PC-3 (cell line): ENCODE measurements at regions not wholly inside any gene's neighbourhood (a gene's known extent, or its start where the extent isn't known, plus 50 kb on each side); places are given as distances from the start of the nearest gene placed in this dataset.

Source experiments
- ATAC-seq: fragments of 200-7000 bp; cut with Tn5 transposase; 2 replicates; pipeline ENCODE4 v1.9.1; 2020; ENCODE audit warnings: mild to moderate bottlenecking, moderate library complexity
- BruUV-seq: library from RNA; stranded (reverse); fragments of 400-500 nt; replicated peaks from 2 replicates; lab custom pipeline; 2021; lab: Mats Ljungman, UMichigan
- CTCF ChIA-PET: fragments of 300-600 bp; sonication (Branson Sonifier 250); formaldehyde crosslinking; loops from one replicate; lab custom pipeline; 2022; ENCODE audit warnings: antibody characterized with exemption; lab: Charles Lee
- POLR2A ChIA-PET: fragments of 300-600 bp; sonication (Branson Sonifier 250); formaldehyde crosslinking; loops from one replicate; lab custom pipeline; 2022; ENCODE audit warnings: antibody characterized with exemption; ENCODE audit not compliant: unreplicated experiment; lab: Charles Lee
- DNase-seq: peaks from one replicate; pipeline ENCODE4 v3.0.0-alpha.2; 2015
- H2AFZ ChIP-seq: fragments of 300-600 bp; sonication (generic); 2 replicates; pipeline ENCODE4 v1.6.0; 2016; ENCODE audit warnings: antibody characterized with exemption, low read length
- H3F3A ChIP-seq: fragments of 300-600 bp; sonication (generic); one replicate; pipeline ENCODE4 v1.6.0; 2017; ENCODE audit warnings: antibody characterized with exemption, low read length, control low read depth, mild to moderate bottlenecking; ENCODE audit not compliant: unreplicated experiment
- H3K27ac ChIP-seq: fragments of 300-600 bp; sonication (generic); 2 replicates; pipeline ENCODE4 v1.5.1; 2016; ENCODE audit warnings: mild to moderate bottlenecking, low read length
- H3K27me3 ChIP-seq: fragments of 300-600 bp; sonication (generic); 2 replicates; pipeline ENCODE4 v1.6.1; 2016; ENCODE audit warnings: low read length, mixed read lengths
- H3K36me3 ChIP-seq: fragments of 300-600 bp; sonication (generic); 2 replicates; pipeline ENCODE4 v1.6.1; 2016; ENCODE audit warnings: low read depth, mixed run types, low read length, mixed read lengths
- H3K4me1 ChIP-seq: fragments of 300-600 bp; sonication (generic); 2 replicates; pipeline ENCODE4 v1.5.1; 2016; ENCODE audit warnings: low read length; ENCODE audit not compliant: insufficient read depth
- H3K4me2 ChIP-seq: fragments of 300-600 bp; sonication (generic); 2 replicates; pipeline ENCODE4 v1.6.0; 2016; ENCODE audit warnings: low read length
- H3K4me3 ChIP-seq: fragments of 300-600 bp; sonication (generic); 2 replicates; pipeline ENCODE4 v1.5.1; 2016; ENCODE audit warnings: mild to moderate bottlenecking, low read length, mixed read lengths
- H3K79me2 ChIP-seq: fragments of 300-600 bp; sonication (generic); 2 replicates; pipeline ENCODE4 v1.6.1; 2017; ENCODE audit warnings: low read length, mixed read lengths
- H3K9ac ChIP-seq: fragments of 300-600 bp; sonication (generic); 2 replicates; pipeline ENCODE4 v1.6.0; 2016; ENCODE audit warnings: mild to moderate bottlenecking, low read length
- H3K9me2 ChIP-seq: fragments of 300-600 bp; sonication (generic); replicated peaks from 2 replicates; pipeline ENCODE4 v1.6.1; 2016; ENCODE audit warnings: mixed run types, low read length, mixed read lengths
- H3K9me3 ChIP-seq: fragments of 300-600 bp; sonication (generic); 2 replicates; pipeline ENCODE4 v1.6.1; 2016; ENCODE audit warnings: low read length, mixed read lengths
- H4K20me1 ChIP-seq: fragments of 300-600 bp; sonication (generic); 2 replicates; pipeline ENCODE4 v1.6.1; 2016; ENCODE audit warnings: low read length, mixed read lengths
- CTCF ChIP-seq: fragments of 300-600 bp; sonication (generic); conservative IDR thresholded peaks from 2 replicates; pipeline ENCODE4 v1.5.1; 2017; ENCODE audit warnings: antibody characterized with exemption, low read depth, mild to moderate bottlenecking, low read length
- EZH2 ChIP-seq: fragments of 300-600 bp; sonication (generic); IDR thresholded peaks from one replicate; pipeline ENCODE4 v1.6.1; 2017; ENCODE audit warnings: antibody characterized with exemption, mild to moderate bottlenecking, low read length; ENCODE audit not compliant: unreplicated experiment
- EZH2phosphoT487 ChIP-seq: fragments of 300-600 bp; sonication (generic); IDR thresholded peaks from 2 replicates; pipeline ENCODE4 v1.6.1; 2018; ENCODE audit warnings: mild to moderate bottlenecking, antibody characterized with exemption, low read length, borderline replicate concordance
- intact Hi-C: fragments of 100-400 bp; cut with micrococcal nuclease; formaldehyde crosslinking; loops from 2 replicates; pipeline ENCODE4 v1.9.0; 2023

DNA sequence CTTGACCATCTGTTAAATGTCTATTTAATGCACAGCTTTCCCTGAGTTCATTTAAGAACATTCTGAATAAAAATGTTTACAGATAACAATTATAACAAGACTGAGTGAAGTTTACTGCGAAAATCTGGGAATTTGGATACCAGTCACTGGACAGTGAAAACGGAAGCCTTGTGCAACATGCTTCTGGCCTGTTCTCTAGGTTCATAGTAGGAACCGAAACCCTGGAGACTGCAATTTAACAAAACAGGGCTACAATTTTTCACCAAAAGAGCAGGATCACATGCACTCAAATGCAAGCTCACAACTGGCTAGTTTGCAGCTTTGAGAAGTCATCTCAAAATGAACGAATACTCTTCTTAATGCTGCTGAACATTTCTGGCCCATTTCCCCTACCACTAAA, 435.9 kb downstream of the NR2F2 start:
- Histone ChIP-seq H3K4me2 (no peak overlapping the region), H3K9me3 (no peaks in the 10 kb centered on the region), H3K9me2 (no peaks in the 10 kb centered on the region), H2AFZ (no peak overlapping the region), H3K27ac (no peak overlapping the region), H3K36me3 (no peaks in the 10 kb centered on the region), H3K79me2 (no peaks in the 10 kb centered on the region), H3K4me1 (no peaks in the 10 kb centered on the region), H3F3A (no peaks in the 10 kb centered on the region), H3K27me3 (peaks cover 23% of the 10 kb centered on the region), H3K9ac (no peak overlapping the region), H4K20me1 (no peaks in the 10 kb centered on the region), H3K4me3 (no peak overlapping the region)
- ChIA-PET POLR2A (no interaction called here), CTCF (no interaction called here)
- TF ChIP-seq CTCF (no peak), EZH2 (no peak), EZH2phosphoT487 (no peak)
- intact Hi-C loops, result no loop called here
- BruUV-seq, result no TSS peak
- DNase-seq (no peak), ATAC-seq (no peak)

DNA sequence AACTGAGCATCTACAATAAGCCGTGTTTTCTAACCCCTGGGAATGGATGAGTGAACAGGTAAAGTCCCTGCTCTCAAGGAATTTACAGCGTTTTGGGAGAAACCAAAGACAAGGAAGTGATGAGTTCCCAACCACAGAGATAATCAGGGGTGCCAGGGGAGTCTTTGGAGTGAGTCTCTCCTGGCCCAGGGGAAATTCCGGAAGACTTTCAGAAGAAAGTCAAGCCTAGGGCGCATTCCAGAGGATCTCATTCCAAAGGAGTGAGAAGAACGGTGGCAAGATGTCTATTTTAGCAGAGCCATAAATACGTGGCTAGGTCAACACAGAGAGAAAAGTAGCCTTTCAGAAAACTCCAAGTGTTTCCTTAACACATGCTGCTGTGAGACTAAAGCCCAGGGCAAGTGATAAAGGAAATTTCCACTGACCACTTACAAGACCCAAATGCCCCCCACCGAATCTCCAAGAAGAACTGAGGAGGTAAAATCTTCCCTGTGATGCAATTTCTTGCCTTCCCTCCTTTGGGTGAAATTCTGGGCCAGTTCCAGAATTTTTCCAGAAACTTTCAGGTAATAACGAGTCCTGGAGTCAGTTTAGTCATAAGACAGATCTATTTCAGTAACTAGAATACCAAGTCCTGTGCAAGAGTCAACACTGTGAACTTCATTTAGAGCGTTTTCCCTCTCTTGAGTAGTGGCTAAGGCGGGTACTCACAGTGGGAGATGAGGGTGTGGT, 437.4 kb downstream of the NR2F2 start:
- POLR2A ChIA-PET, result no interaction called here

More for the DNA sequence above, 437.4 kb downstream of the NR2F2 start:
- CTCF ChIA-PET, result no interaction called here
- Histone ChIP-seq H3K4me1 (no peaks in the 10 kb centered on the region), H4K20me1 (no peaks in the 10 kb centered on the region), H3K9me2 (no peaks in the 10 kb centered on the region), H3K79me2 (no peaks in the 10 kb centered on the region), H3F3A (no peaks in the 10 kb centered on the region), H3K4me2 (no peak overlapping the region), H3K4me3 (no peak overlapping the region), H3K9me3 (no peaks in the 10 kb centered on the region), H2AFZ (no peak overlapping the region), H3K36me3 (no peaks in the 10 kb centered on the region), H3K9ac (no peak overlapping the region), H3K27me3 (peaks cover 23% of the 10 kb centered on the region), H3K27ac (no peak overlapping the region)
- intact Hi-C loops, result no loop called here
- TF ChIP-seq CTCF, result no peak
- no peak for TF ChIP-seq EZH2
- TF ChIP-seq EZH2phosphoT487, result no peak
- BruUV-seq, result no TSS peak
- ATAC-seq, result no peak
- DNase-seq, result no peak
